NB4 (cell line): ENCODE measurements at regions not wholly inside any gene's neighbourhood (a gene's known extent, or its start where the extent isn't known, plus 50 kb on each side); places are given as distances from the start of the nearest gene placed in this dataset.
A peak's percentile ranks its signal among the peaks of the same experiment; 100 is the strongest.

Source experiments
- MYC ChIP-seq: IDR thresholded peaks from 2 replicates; pipeline ENCODE4 v1.6.1; 2011; ENCODE audit warnings: low read depth, low read length
- POLR2A ChIP-seq: IDR thresholded peaks from 2 replicates; pipeline ENCODE4 v1.6.1; 2011; ENCODE audit warnings: mild to moderate bottlenecking; ENCODE audit not compliant: insufficient read length; ENCODE audit errors: extremely low read depth
- TF ChIP-seq, protein P1 (sequence below): IDR thresholded peaks from one replicate; pipeline ENCODE4 v1.5.1; 2012; ENCODE audit warnings: low read depth, low read length
- TF ChIP-seq, protein P2 (sequence below): IDR thresholded peaks from 2 replicates; pipeline ENCODE4 v1.6.1; 2011; ENCODE audit warnings: low read depth, low read length

- TF ChIP-seq POLR2A, result no peak
- TF ChIP-seq, protein P1, sequence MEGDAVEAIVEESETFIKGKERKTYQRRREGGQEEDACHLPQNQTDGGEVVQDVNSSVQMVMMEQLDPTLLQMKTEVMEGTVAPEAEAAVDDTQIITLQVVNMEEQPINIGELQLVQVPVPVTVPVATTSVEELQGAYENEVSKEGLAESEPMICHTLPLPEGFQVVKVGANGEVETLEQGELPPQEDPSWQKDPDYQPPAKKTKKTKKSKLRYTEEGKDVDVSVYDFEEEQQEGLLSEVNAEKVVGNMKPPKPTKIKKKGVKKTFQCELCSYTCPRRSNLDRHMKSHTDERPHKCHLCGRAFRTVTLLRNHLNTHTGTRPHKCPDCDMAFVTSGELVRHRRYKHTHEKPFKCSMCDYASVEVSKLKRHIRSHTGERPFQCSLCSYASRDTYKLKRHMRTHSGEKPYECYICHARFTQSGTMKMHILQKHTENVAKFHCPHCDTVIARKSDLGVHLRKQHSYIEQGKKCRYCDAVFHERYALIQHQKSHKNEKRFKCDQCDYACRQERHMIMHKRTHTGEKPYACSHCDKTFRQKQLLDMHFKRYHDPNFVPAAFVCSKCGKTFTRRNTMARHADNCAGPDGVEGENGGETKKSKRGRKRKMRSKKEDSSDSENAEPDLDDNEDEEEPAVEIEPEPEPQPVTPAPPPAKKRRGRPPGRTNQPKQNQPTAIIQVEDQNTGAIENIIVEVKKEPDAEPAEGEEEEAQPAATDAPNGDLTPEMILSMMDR, result no peak
- TF ChIP-seq, protein P2, sequence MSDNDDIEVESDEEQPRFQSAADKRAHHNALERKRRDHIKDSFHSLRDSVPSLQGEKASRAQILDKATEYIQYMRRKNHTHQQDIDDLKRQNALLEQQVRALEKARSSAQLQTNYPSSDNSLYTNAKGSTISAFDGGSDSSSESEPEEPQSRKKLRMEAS, result peak; percentile 34; the same call in 1 of the 2 replicates
- TF ChIP-seq MYC, result no peak
Observed at GRCh38 chr10:8498881-8499280, 444.4 kb downstream of the GATA3 start.
